ENCODE measurements at regions not wholly inside any gene's neighbourhood (a gene's known extent, or its start where the extent isn't known, plus 50 kb on each side); places are given as distances from the start of the nearest gene placed in this dataset.

DNA sequence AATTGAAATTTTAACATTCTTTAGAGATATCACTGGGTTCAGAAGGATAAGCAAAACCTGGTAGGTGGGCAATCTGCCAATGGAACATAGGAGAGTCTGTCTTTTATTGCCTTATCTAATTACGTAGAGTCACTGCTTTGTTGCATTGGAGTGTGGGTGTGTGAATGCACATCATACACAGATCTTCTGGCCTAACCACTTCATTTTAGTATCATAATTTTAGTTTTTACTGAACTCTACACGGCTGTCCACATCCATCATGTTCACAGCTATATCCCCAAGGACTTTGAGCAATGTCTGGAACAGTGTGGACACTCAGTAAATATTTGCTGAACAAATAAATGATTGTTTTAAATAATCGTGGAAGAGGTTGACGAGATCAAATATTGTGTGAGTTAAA, 104.6 kb upstream of the AKIRIN2 start:
- intact Hi-C loops (cut with DNase I) = no loop called here
- Histone ChIP-seq H3K9me3 (no peaks in the 10 kb centered on the region), H3K4me1 (no peaks in the 10 kb centered on the region), H3K27me3 (no peaks in the 10 kb centered on the region), H3K4me3 (no peak overlapping the region), H3K27ac (no peak overlapping the region), H3K36me3 (no peaks in the 10 kb centered on the region)
- TF ChIP-seq, protein P1, sequence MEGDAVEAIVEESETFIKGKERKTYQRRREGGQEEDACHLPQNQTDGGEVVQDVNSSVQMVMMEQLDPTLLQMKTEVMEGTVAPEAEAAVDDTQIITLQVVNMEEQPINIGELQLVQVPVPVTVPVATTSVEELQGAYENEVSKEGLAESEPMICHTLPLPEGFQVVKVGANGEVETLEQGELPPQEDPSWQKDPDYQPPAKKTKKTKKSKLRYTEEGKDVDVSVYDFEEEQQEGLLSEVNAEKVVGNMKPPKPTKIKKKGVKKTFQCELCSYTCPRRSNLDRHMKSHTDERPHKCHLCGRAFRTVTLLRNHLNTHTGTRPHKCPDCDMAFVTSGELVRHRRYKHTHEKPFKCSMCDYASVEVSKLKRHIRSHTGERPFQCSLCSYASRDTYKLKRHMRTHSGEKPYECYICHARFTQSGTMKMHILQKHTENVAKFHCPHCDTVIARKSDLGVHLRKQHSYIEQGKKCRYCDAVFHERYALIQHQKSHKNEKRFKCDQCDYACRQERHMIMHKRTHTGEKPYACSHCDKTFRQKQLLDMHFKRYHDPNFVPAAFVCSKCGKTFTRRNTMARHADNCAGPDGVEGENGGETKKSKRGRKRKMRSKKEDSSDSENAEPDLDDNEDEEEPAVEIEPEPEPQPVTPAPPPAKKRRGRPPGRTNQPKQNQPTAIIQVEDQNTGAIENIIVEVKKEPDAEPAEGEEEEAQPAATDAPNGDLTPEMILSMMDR (IDR thresholded peaks at IDR 0.05) = no peak
- no peak for DNase-seq (ENCODE audit: low spot score in 2 of 2)

GRCh38 chr6:87806099-87806498, 104.1 kb upstream of the AKIRIN2 start:
- intact Hi-C loops (cut with DNase I) = no loop called here
- Histone ChIP-seq H3K4me3 (no peak overlapping the region), H3K36me3 (no peaks in the 10 kb centered on the region), H3K9me3 (no peaks in the 10 kb centered on the region), H3K27ac (no peak overlapping the region), H3K27me3 (no peaks in the 10 kb centered on the region), H3K4me1 (no peaks in the 10 kb centered on the region)
- TF ChIP-seq, protein P1 (IDR thresholded peaks at IDR 0.05) = no peak
- DNase-seq (ENCODE audit: low spot score in 2 of 2) = no peak

DNA sequence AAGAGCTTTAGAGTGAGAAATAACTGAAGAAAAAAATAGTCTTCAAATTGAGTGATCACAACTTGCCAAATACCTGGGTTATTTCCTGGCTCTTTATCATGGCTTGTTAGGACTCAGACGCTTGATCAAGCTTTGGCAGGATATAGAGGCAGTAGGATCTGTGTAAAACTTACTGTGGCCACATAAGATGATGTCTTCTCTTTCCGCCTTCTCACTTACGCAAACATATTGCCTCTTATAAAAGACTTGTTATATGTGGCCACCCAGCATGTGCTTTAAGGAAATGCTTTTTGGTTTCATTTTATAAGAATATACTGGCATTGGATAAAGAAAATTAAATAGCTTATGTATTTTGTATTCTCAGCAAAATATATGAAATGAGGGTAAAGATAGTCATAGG, 101.8 kb upstream of the AKIRIN2 start:
- DNase-seq (ENCODE audit: low spot score in 2 of 2) = no peak
- TF ChIP-seq, protein P1 (IDR thresholded peaks at IDR 0.05) = no peak
- Histone ChIP-seq H3K36me3 (no peaks in the 10 kb centered on the region), H3K27ac (no peak overlapping the region), H3K4me3 (no peak overlapping the region), H3K9me3 (no peaks in the 10 kb centered on the region), H3K27me3 (no peaks in the 10 kb centered on the region), H3K4me1 (no peaks in the 10 kb centered on the region)
- intact Hi-C loops (cut with DNase I) = no loop called here

GRCh38 chr6:87799651-87800050, 97.6 kb upstream of the AKIRIN2 start:
- H3K4me1 ChIP-seq = no peaks in the 10 kb centered on the region
- intact Hi-C loops (cut with DNase I) = no loop called here
- TF ChIP-seq, protein P1 (IDR thresholded peaks at IDR 0.05) = no peak
- no peaks in the 10 kb centered on the region for H3K27me3 ChIP-seq
- no peaks in the 10 kb centered on the region for H3K36me3 ChIP-seq
- H3K4me3 ChIP-seq = no peak overlapping the region
- no peak overlapping the region for H3K27ac ChIP-seq
- no peak for DNase-seq (ENCODE audit: low spot score in 2 of 2)
- H3K9me3 ChIP-seq = no peaks in the 10 kb centered on the region

DNA sequence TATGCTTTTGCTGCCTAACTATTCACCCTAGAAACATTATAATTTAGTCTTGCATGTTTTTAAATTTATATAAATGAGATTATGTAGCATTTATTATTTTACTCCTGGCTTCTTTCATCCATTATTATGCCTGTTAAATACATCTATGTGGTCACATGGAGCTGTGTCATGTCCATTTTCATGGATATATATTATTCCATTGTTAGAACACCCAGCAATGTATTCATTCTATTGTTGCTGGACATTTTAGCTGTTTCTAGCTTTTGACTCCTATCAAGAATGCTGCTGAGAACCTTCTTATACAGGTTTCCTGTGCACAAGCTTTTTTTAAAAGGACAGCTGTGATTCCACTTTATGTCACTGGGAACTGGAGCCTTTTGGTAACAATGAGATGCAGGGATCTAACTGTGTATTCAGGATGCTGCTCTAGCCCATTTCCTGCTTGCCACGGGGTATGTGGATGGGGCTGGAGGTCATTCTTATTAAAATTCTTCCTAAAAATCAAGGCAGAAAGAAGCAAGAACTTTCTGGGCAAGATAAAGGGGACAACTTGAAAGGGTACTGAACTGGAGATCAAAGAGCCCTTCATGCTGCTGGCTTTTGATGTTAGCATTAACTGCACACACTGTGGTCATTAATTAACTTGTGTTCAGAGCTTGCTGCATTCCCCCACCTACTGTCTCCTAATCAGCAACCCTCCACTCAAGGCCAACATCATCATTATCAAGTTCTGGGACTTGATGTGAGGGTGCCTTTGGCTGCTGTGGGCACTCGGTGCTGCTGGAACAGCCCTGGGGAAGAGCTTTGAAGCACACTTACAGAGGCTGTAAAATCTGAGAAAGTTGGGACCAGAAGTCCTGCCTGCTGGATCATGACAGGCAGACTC, 96.6 kb upstream of the AKIRIN2 start:
- Histone ChIP-seq H3K9me3 (no peaks in the 10 kb centered on the region), H3K27ac (no peak overlapping the region), H3K27me3 (no peaks in the 10 kb centered on the region), H3K36me3 (no peaks in the 10 kb centered on the region), H3K4me1 (no peaks in the 10 kb centered on the region), H3K4me3 (no peak overlapping the region)
- intact Hi-C loops (cut with DNase I) = no loop called here
- TF ChIP-seq, protein P1 (IDR thresholded peaks at IDR 0.05) = no peak
- DNase-seq (ENCODE audit: low spot score in 2 of 2) = no peak
